Kidney (tissue), 13 donors: ENCODE measurements at regions not wholly inside any gene's neighbourhood (a gene's known extent, or its start where the extent isn't known, plus 50 kb on each side); places are given as distances from the start of the nearest gene placed in this dataset.

Experiments
- DNase-seq, 5 donors: peaks; one replicate each; pipeline ENCODE4 v3.0.0-alpha.2; 2013 to 2020
- FAIRE-seq: peaks from 2 replicates; lab custom pipeline; 2012; peaks lifted over from hg19 to GRCh38; lab: Jason Lieb, UNC
- H3K27ac ChIP-seq, 2 donors: one replicate each; pipeline ENCODE4 v1.7.0; 2013; ENCODE audit warnings: low read depth in 2 of 2, low read length in 2 of 2, inconsistent platforms in 1 of 2
- H3K27me3 ChIP-seq: one replicate; pipeline ENCODE4 v1.7.1; 2013; ENCODE audit warnings: low read length, inconsistent platforms; ENCODE audit not compliant: control insufficient read depth, insufficient read depth
- H3K36me3 ChIP-seq, 3 donors: one replicate each; pipeline versions ENCODE4 v1.7.0 to v1.7.1; 2013; ENCODE audit warnings: low read length in 3 of 3, control low read depth in 1 of 3, inconsistent platforms in 1 of 3; ENCODE audit not compliant: insufficient read depth in 3 of 3, control insufficient read depth in 2 of 3
- H3K4me1 ChIP-seq, 3 donors: one replicate each; pipeline versions ENCODE4 v1.7.0 to v1.7.1; 2013; ENCODE audit warnings: low read length in 3 of 3, inconsistent platforms in 1 of 3, low read depth in 1 of 3; ENCODE audit not compliant: control insufficient read depth in 2 of 3, insufficient read depth in 2 of 3
- H3K4me3 ChIP-seq, 3 donors: one replicate each; pipeline versions ENCODE4 v1.7.0 to v1.8.1; 2013; ENCODE audit warnings: low read length in 3 of 3, control low read depth in 1 of 3, inconsistent platforms in 1 of 3
- H3K9ac ChIP-seq, 3 donors: one replicate each; pipeline versions ENCODE4 v1.7.0 to v1.7.1; 2013; ENCODE audit warnings: low read length in 3 of 3, control low read depth in 1 of 3, inconsistent platforms in 1 of 3
- H3K9me3 ChIP-seq, 3 donors: one replicate each; pipeline versions ENCODE4 v1.7.0 to v1.7.1; 2013; ENCODE audit warnings: low read length in 3 of 3, control low read depth in 1 of 3, inconsistent platforms in 1 of 3; ENCODE audit not compliant: control insufficient read depth in 2 of 3, insufficient read depth in 1 of 3
- intact Hi-C: fragments of 100-400 bp; cut with DNase I; formaldehyde crosslinking; loops from one replicate; pipeline ENCODE4 v1.11.1; 2022
- TF ChIP-seq, protein P1 (sequence below): IDR thresholded peaks from 3 replicates; pipeline ENCODE4 v1.5.1; 2012; ENCODE audit warnings: mild to moderate bottlenecking, moderate library complexity, borderline replicate concordance; ENCODE audit not compliant: insufficient read depth; ENCODE audit errors: extremely low read depth
- donor health status: control.
- donor health status: control.
- donor health status: control.
- donor health status: control.
- donor health status: control.
- donor health status: DM: yes; HTN: yes; CAD: no.
- donor health status: Normal renal cell carcinoma (clear cell type).

DNA sequence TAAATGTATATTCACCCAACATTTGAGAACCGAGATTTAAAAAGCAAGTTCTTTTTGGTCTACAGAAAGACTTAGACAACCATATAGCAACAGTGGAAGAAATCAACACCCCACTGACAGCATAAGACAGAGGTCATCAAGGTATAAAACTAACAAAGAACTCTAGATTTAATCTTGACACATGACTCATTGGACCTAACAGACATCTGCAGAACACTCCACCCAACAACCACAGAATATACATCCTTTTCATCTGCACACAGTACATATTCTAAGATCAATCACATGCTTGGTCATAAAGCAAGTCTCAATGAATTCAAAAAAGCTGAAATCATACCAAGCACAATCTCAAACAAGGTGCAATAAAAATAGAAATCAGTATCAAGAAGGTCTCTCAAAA lies 65.8 kb downstream of the SPIN4 start:
- no peaks in the 10 kb centered on the region for H3K36me3 ChIP-seq
- H3K9ac ChIP-seq: no peak overlapping the region
- FAIRE-seq: no peak
- peaks cover 0 to 2% (median 0%) of the 10 kb centered on the region in 3 donors for H3K4me1 ChIP-seq
- TF ChIP-seq, protein P1, sequence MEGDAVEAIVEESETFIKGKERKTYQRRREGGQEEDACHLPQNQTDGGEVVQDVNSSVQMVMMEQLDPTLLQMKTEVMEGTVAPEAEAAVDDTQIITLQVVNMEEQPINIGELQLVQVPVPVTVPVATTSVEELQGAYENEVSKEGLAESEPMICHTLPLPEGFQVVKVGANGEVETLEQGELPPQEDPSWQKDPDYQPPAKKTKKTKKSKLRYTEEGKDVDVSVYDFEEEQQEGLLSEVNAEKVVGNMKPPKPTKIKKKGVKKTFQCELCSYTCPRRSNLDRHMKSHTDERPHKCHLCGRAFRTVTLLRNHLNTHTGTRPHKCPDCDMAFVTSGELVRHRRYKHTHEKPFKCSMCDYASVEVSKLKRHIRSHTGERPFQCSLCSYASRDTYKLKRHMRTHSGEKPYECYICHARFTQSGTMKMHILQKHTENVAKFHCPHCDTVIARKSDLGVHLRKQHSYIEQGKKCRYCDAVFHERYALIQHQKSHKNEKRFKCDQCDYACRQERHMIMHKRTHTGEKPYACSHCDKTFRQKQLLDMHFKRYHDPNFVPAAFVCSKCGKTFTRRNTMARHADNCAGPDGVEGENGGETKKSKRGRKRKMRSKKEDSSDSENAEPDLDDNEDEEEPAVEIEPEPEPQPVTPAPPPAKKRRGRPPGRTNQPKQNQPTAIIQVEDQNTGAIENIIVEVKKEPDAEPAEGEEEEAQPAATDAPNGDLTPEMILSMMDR: no peak
- H3K27me3 ChIP-seq: no peaks in the 10 kb centered on the region
- H3K27ac ChIP-seq: no peak overlapping the region
- no peaks in the 10 kb centered on the region for H3K9me3 ChIP-seq
- no peak overlapping the region for H3K4me3 ChIP-seq
- DNase-seq: no peak
- intact Hi-C loops: no loop called here

DNA sequence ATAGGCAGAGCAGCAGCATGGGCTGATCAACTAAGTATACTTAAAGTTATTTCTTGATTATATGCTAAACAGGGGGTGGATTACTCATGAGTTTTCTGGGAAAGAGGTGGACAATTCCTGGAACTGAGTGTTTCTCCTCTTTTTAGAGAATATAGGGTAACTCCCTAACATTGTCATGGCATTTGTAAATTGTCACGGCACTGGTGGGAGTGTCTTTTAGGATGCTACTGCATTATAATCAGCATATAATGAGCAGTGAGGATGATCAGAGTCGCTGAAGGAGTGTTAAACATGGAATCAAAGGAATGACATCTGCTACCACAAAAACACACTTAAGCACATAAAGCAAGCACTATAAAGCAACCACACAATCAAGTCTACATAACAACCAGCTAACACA lies 66.5 kb downstream of the SPIN4 start:
- TF ChIP-seq, protein P1: no peak
- FAIRE-seq (no peak), DNase-seq (no peak)
- H3K4me1 ChIP-seq: peaks cover 0 to 2% (median 0%) of the 10 kb centered on the region in 3 donors
- no peaks in the 10 kb centered on the region for H3K36me3 ChIP-seq
- H3K4me3 ChIP-seq: no peak overlapping the region
- H3K9ac ChIP-seq: no peak overlapping the region
- H3K9me3 ChIP-seq: no peaks in the 10 kb centered on the region
- intact Hi-C loops: no loop called here
- no peak overlapping the region for H3K27ac ChIP-seq
- no peaks in the 10 kb centered on the region for H3K27me3 ChIP-seq

DNA sequence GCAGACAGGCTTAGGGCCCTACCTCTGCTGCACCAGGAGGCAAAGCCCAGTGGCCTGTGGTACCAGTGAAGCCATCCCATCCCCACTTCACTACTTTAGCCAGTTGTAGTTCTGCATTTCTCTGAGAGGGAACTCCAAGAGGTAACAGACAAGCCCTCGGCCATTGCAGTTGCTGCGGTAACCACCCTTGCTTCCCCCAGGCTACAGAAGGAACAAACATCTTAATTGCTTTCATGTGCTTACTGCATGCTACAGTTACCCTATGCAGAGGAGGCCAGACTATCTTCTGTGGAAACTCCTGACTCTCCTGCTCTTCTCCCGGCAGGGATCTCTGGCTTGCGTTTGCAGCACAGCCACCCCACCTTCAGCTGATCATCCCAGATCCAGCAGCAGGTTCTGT lies 67.8 kb downstream of the SPIN4 start:
- Histone ChIP-seq H3K36me3 (no peaks in the 10 kb centered on the region), H3K4me1 (peaks cover 0 to 2% (median 0%) of the 10 kb centered on the region in 3 donors), H3K9ac (no peak overlapping the region), H3K27me3 (no peaks in the 10 kb centered on the region), H3K9me3 (no peaks in the 10 kb centered on the region), H3K4me3 (no peak overlapping the region), H3K27ac (no peak overlapping the region)
- intact Hi-C loops: no loop called here
- DNase-seq: no peak
- FAIRE-seq: no peak
- TF ChIP-seq, protein P1: no peak

DNA sequence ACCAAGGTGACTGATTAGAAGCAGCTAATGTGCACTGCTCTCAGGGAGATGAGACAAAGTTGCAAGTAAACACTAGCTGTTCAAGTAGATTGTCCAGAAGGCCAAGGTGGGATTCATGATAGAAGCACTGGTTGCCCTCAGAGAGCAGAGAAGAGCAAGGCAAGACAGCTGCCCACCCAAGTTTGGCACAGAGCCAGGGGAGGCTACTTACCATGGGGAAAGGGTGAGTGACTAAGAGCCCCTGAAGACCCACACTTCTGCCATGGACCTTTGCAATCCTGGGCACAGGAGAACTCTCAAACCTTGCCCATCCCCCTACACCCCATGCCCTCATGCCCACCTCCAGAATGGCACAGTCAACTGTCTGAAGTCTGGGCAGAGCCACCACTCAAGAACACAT lies 68.3 kb downstream of the SPIN4 start:
- Histone ChIP-seq H3K36me3 (no peaks in the 10 kb centered on the region), H3K4me3 (no peak overlapping the region), H3K27ac (no peak overlapping the region), H3K9me3 (no peaks in the 10 kb centered on the region), H3K4me1 (peaks cover 0 to 2% (median 0%) of the 10 kb centered on the region in 3 donors), H3K9ac (no peak overlapping the region), H3K27me3 (no peaks in the 10 kb centered on the region)
- FAIRE-seq: no peak
- DNase-seq: no peak
- intact Hi-C loops: no loop called here
- TF ChIP-seq, protein P1: no peak
